ENCODE measurements at regions not wholly inside any gene's neighbourhood (a gene's known extent, or its start where the extent isn't known, plus 50 kb on each side); places are given as distances from the start of the nearest gene placed in this dataset.

GRCh38 chr7:23964715-23965114 lies 254.7 kb downstream of the STK31 start:
- Mint-ChIP-seq H3K4me1 (ENCODE audit: unreplicated experiment) (no peaks in the 10 kb centered on the region), H3K36me3 (ENCODE audit: low read depth, unreplicated experiment) (no peaks in the 10 kb centered on the region), H3K9me3 (ENCODE audit: unreplicated experiment) (no peaks in the 10 kb centered on the region), H3K4me3 (ENCODE audit: unreplicated experiment) (no peak overlapping the region), H3K27me3 (ENCODE audit: unreplicated experiment) (no peaks in the 10 kb centered on the region), H3K27ac (ENCODE audit: unreplicated experiment) (no peak overlapping the region)
- TF ChIP-seq CTCF (IDR thresholded peaks at IDR 0.05; ENCODE audit: unreplicated experiment) = no peak
- DNase-seq (ENCODE audit: low spot score) = no peak

- DNase-seq (ENCODE audit: low spot score) = no peak
- Mint-ChIP-seq H3K27ac (ENCODE audit: unreplicated experiment) (no peak overlapping the region), H3K9me3 (ENCODE audit: unreplicated experiment) (no peaks in the 10 kb centered on the region), H3K4me1 (ENCODE audit: unreplicated experiment) (no peaks in the 10 kb centered on the region), H3K27me3 (ENCODE audit: unreplicated experiment) (no peaks in the 10 kb centered on the region), H3K36me3 (ENCODE audit: low read depth, unreplicated experiment) (no peaks in the 10 kb centered on the region), H3K4me3 (ENCODE audit: unreplicated experiment) (no peak overlapping the region)
- no peak for TF ChIP-seq CTCF (IDR thresholded peaks at IDR 0.05; ENCODE audit: unreplicated experiment)
Observed at GRCh38 chr7:23965296-23965695, 255.3 kb downstream of the STK31 start.

- Mint-ChIP-seq H3K27ac (ENCODE audit: unreplicated experiment) (no peak overlapping the region), H3K4me1 (ENCODE audit: unreplicated experiment) (no peaks in the 10 kb centered on the region), H3K4me3 (ENCODE audit: unreplicated experiment) (no peak overlapping the region), H3K27me3 (ENCODE audit: unreplicated experiment) (no peaks in the 10 kb centered on the region), H3K9me3 (ENCODE audit: unreplicated experiment) (no peaks in the 10 kb centered on the region), H3K36me3 (ENCODE audit: low read depth, unreplicated experiment) (no peaks in the 10 kb centered on the region)
- no peak for DNase-seq (ENCODE audit: low spot score)
- no peak for TF ChIP-seq CTCF (IDR thresholded peaks at IDR 0.05; ENCODE audit: unreplicated experiment)
Observed at GRCh38 chr7:23966941-23967340, 256.9 kb downstream of the STK31 start.

GRCh38 chr7:23967949-23968599 lies 258.1 kb downstream of the STK31 start:
- Mint-ChIP-seq H3K27ac (ENCODE audit: unreplicated experiment) (no peak overlapping the region), H3K9me3 (ENCODE audit: unreplicated experiment) (no peaks in the 10 kb centered on the region), H3K36me3 (ENCODE audit: low read depth, unreplicated experiment) (no peaks in the 10 kb centered on the region), H3K4me3 (ENCODE audit: unreplicated experiment) (no peak overlapping the region), H3K27me3 (ENCODE audit: unreplicated experiment) (no peaks in the 10 kb centered on the region), H3K4me1 (ENCODE audit: unreplicated experiment) (no peaks in the 10 kb centered on the region)
- DNase-seq (ENCODE audit: low spot score) = no peak
- TF ChIP-seq CTCF (IDR thresholded peaks at IDR 0.05; ENCODE audit: unreplicated experiment) = no peak

- no peak for TF ChIP-seq CTCF (IDR thresholded peaks at IDR 0.05; ENCODE audit: unreplicated experiment)
Observed at GRCh38 chr7:23968791-23969190, 258.8 kb downstream of the STK31 start.

More at GRCh38 chr7:23968791-23969190, 258.8 kb downstream of the STK31 start:
- Mint-ChIP-seq H3K27ac (ENCODE audit: unreplicated experiment) (no peak overlapping the region), H3K4me1 (ENCODE audit: unreplicated experiment) (no peaks in the 10 kb centered on the region), H3K27me3 (ENCODE audit: unreplicated experiment) (no peaks in the 10 kb centered on the region), H3K4me3 (ENCODE audit: unreplicated experiment) (no peak overlapping the region), H3K9me3 (ENCODE audit: unreplicated experiment) (no peaks in the 10 kb centered on the region), H3K36me3 (ENCODE audit: low read depth, unreplicated experiment) (no peaks in the 10 kb centered on the region)
- DNase-seq (ENCODE audit: low spot score) = no peak
